NAMALWA (cell line): ENCODE measurements at regions not wholly inside any gene's neighbourhood (a gene's known extent, or its start where the extent isn't known, plus 50 kb on each side); places are given as distances from the start of the nearest gene placed in this dataset.
"Not testable (repeated sequence)": the region's sequence is repeated elsewhere in the genome, so short reads cannot be mapped to it uniquely, and the experiment has no call there.

Source experiments
- DNase-seq: peaks from one replicate; pipeline ENCODE4 v3.0.0-alpha.2; 2015; ENCODE audit warnings: low spot score

GRCh38 chr4:101670370-101670769, 120.2 kb upstream of the BANK1 start:
- no peak for DNase-seq

GRCh38 chr4:101669832-101670188, 120.7 kb upstream of the BANK1 start:
- no peak for DNase-seq

GRCh38 chr4:101669138-101669831, 121.2 kb upstream of the BANK1 start:
- DNase-seq, result no peak

DNA sequence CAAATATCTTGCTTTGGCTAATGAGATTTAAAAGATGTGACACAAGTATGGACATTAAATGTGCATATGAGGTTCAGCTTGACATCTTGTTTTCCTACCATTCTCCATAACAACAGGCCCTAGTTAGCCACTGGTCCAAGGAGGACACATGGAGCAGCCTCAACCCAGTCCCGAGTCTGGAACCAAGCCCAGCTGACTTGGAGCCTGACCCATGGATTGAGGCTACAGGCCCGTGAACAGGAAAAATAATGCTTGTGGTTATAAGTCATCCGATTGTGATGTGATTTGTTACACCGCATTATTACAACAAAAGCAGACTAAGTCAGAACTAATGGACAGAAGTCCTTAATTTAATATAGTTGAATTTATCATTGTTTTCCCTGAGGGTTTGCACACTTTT, 123.2 kb upstream of the BANK1 start:
- DNase-seq, result no peak

- no peak for DNase-seq
These were observed 129.9 kb upstream of the BANK1 start for GRCh38 chr4:101660607-101661006.

DNA sequence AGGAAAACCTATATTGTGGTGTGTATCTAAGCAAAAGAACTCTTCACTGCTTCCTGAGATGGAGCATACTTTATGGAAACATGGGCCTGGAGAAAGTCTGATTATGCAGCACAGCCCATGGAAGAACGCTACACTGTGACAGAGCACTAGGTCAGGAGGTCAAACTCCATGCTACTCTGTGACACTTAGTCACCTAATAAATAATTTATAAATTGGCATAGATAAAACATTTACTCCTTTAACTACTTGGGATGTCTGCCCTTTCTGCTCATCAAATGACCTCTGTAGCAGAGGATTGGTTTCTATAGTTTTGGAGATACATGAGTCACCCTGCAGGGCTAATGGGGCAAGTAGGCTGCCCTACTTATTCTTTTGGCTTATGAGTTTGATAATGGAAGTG, 134.7 kb upstream of the BANK1 start:
- DNase-seq, result no peak

- DNase-seq, result no peak
These were observed 135.5 kb upstream of the BANK1 start for GRCh38 chr4:101655005-101655404.

- no peak for DNase-seq
These were observed 138.8 kb upstream of the BANK1 start for GRCh38 chr4:101651778-101652177.

- DNase-seq, result no peak
These were observed 140.6 kb upstream of the BANK1 start for GRCh38 chr4:101649790-101650515.

DNA sequence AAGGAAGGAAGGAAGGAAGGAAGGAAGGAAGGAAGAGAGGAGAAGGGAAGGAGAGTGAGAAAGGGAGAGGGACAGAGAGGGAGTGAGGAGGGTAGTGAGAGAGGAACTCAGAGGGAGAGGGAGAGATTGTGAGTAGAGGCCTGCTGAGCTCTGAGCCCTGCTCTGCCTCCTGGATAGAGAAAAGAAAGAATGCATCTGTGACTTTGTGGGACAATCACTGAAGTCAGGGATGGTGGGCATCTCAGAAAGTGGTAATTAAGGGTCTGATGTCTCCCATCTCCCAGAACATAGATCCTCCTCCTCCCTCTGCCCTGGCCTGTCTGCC, 142.9 kb upstream of the BANK1 start:
- DNase-seq, result no peak

DNA sequence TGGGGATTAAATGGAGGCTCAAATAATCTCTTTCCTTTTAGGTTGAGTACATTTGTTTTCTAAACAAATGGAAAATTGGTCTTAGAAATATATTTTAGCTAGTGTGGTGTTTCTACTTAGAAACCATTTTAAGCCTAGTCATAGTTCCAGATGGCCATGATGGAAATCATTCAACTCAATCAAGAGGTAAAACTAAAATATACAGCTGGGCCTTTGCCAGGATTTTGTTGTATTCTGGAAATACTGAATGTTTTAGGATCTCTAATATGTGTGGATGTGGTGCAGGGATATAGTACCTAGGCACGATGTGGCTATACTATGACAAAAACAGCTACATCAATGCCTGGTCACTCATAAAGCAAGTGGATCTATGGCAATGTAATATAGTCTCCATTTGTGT, 146.0 kb upstream of the BANK1 start:
- no peak for DNase-seq

DNA sequence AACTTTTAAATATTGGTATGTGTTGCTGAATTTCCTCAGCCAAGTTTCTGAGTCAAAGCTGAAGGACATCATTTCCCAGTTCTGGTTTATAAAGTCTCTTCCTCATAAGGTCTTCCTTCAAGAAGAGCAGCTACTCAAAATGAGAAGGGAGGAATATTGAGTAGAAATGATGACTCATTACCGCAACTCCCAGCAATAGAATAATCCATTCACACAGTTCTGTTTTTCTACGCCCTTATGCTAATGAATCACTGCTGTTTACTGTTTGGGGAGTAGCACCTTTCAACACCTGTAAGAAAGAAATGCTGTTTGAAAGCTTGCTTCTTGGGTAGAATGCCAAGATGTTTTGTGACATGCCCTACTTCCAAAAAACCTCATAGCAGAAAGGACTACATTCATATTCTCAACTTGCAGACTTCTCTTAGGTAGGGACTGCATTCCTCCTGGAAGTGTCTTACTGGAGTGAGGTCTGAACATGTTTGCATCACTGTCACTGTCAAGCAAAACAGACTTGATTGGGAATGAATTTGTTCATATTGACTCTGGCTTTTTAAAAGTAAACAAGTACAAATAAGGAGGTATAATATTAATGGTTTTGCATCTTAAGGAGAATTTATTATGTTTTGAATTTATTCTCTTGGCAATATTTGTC, 147.2 kb upstream of the BANK1 start:
- no peak for DNase-seq

DNA sequence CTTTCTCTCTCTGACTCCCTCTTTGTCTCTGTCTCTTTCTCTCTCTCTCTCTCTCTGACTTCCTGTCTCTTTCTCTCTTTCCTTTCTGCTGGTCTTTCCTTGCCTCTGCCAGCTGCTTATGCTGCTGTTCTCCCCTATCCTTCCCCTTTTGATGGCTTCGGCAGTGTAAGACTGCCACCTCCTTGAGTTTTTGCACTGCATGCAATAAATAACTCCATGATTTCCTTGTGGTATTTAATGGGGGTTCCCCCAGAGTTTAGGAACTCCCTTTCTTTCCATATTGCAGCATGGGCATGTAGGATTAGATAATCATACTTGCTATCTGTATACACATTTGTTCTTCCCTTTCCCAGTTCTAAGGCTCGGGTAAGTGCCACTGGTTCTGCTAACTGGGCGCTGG, 157.8 kb upstream of the BANK1 start:
- not testable (repeated sequence) for DNase-seq

DNA sequence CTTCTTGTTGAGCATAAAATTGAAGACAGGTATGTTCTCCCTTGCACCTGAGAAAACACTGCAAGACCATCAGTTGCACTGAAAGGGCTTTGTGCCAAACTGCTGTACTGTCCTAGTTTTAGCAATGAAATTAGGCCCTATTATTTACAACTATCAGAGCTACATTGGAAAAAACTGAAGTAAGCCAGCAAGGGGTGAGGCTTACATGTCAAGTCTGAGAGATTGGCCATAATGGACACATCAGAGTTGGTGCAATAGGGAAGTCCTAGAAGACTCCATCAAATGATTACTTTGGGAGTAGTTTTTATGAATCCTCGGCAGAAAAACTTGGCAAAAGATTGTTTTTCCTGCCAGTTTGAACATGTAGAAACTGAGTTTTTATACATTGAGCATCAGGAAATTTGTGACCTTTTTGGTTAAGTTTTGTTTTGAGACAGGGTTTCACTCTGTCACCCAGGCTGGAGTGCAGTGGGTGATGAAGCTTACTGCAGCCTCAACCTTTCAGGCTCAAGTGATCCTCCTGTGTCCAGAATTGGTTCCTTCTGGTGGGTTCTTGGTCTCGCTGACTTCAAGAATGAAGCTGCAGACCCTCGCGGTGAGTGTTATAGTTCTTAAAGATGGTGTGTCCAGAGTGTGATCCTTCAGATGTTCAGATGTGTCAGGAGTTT, 160.1 kb upstream of the BANK1 start:
- DNase-seq, result no peak

DNA sequence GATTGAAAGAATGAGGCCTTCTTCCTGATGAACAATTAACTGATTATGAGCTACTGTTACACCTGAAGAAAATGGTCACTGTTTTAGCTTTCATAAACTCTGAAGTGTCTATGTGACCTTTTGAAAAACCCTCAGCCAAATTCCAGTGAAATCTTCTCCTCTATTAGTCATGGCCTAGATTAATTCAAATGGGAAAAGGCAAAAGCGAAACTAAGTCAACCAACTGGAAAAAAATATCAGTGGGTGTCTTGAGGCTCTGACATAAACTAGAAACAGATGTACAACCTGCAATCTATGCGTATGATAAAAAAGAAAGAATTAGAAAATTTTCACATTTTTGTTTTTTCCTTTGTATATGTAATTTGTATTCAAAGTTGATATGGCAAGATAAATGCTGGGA, 169.4 kb upstream of the BANK1 start:
- no peak for DNase-seq

- no peak for DNase-seq
These were observed 174.9 kb upstream of the BANK1 start for GRCh38 chr4:101615652-101616051.

- DNase-seq, result not testable (repeated sequence)
These were observed 183.5 kb upstream of the BANK1 start for GRCh38 chr4:101606989-101607388.

- no peak for DNase-seq
These were observed 185.6 kb upstream of the BANK1 start for GRCh38 chr4:101604976-101605375.

DNA sequence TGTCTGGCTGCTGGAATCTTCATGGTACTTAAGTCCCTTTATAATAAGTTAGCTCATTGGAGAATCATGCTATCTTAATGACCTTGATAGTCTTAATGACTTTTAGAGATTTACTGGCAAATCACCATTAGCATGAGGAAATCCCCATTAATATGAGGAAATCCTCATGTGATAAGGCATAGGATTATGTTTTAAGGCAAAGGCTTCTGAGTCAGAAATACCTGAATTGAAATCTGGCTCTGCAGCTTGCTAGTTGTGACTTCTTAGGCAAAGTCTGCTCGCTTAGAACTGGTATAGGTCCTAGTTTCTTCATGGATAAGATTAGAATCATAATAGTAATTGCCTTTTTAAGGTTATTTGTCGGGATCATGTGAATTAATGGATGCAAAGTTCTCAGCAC, 190.2 kb upstream of the BANK1 start:
- no peak for DNase-seq

- no peak for DNase-seq
These were observed 190.9 kb upstream of the BANK1 start for GRCh38 chr4:101599620-101600019.

- peak; percentile 68 for DNase-seq
These were observed 193.6 kb upstream of the BANK1 start for GRCh38 chr4:101596781-101597552.

GRCh38 chr4:101594588-101594987, 195.9 kb upstream of the BANK1 start:
- no peak for DNase-seq
